Ectodermal cell (in vitro differentiated cells): ENCODE measurements at regions not wholly inside any gene's neighbourhood (a gene's known extent, or its start where the extent isn't known, plus 50 kb on each side); places are given as distances from the start of the nearest gene placed in this dataset.
"Not testable (repeated sequence)": the region's sequence is repeated elsewhere in the genome, so short reads cannot be mapped to it uniquely, and the experiment has no call there.

ENCODE experiments used
- H3K27ac ChIP-seq: 2 replicates; pipeline ENCODE4 v1.7.0; 2013; ENCODE audit warnings: mild to moderate bottlenecking, low read depth, low read length; ENCODE audit not compliant: insufficient read depth, poor library complexity, severe bottlenecking
- H3K27me3 ChIP-seq: 2 replicates; pipeline ENCODE4 v1.7.0; 2013; ENCODE audit warnings: mild to moderate bottlenecking, low read length; ENCODE audit not compliant: insufficient read depth, control insufficient read depth, poor library complexity, severe bottlenecking
- H3K36me3 ChIP-seq: one replicate; pipeline ENCODE4 v1.7.0; 2013; ENCODE audit warnings: low read length; ENCODE audit not compliant: control insufficient read depth, insufficient read depth
- H3K4me1 ChIP-seq: one replicate; pipeline ENCODE4 v1.7.0; 2013; ENCODE audit warnings: low read length; ENCODE audit not compliant: control insufficient read depth, insufficient read depth
- H3K4me3 ChIP-seq: 2 replicates; pipeline ENCODE4 v1.7.0; 2013; ENCODE audit warnings: low read depth, low read length, control low read depth; ENCODE audit not compliant: insufficient read depth
- H3K9me3 ChIP-seq: 2 replicates; pipeline ENCODE4 v1.7.0; 2013; ENCODE audit warnings: mild to moderate bottlenecking, low read length, moderate library complexity; ENCODE audit not compliant: control insufficient read depth
- WGBS, 2 experiments: methylation state at CpG; one replicate each; pipeline ENCODE4 v1.1.7; 2013; ENCODE audit warnings: missing lambda C conversion rate in 2 of 2; 5-methylcytosine and 5-hydroxymethylcytosine counted together

DNA sequence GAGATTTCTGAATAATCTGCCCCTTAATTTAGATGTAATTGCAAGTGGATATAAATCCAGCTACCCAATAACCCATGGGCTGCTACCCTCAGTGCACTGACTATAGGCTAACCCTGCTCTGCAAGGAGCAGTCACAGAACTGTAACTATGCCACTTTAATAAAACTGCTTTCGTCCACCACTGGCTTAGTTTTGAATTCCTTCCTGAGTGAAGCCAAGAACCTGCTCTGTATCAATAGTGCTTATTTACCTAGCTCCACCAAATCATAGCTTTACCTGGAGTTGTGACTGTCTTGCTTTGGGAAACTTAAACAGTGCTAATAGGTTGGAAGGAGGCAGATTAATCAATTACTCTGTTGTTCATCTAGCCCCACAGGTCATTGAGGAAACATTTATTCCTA lies 1524.4 kb upstream of the SEL1L start:
- H3K9me3 ChIP-seq: no peaks in the 10 kb centered on the region

DNA sequence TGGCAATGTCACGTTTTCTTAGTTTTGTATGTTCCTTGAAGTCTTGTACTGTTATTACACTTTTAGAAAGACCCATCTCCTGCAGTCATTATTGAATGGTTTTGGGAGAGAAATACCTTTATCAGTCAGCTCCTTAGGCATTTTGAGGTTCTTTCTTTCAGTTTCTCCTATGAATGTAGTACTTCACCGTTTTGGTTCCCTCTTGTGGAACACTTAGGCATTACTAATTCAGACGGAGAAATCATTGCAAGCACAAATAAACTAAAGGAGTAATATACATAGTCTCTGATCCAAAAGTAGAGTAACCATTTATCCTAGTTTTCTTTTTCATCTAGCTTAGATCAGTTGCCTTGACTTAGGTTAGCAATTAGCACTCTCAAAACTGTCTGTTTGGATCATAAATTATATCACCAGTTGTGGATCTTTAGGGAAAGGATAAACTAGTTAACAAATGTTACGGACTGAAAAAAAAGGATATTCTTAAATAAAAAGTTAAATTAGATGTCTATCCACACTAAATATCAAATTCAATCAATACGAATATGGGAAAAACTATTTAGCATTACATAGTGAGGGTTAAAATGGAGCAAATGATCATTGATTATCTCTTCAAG lies 1538.3 kb upstream of the SEL1L start:
- Histone ChIP-seq H3K27ac (no peak overlapping the region), H3K4me1 (no peaks in the 10 kb centered on the region), H3K4me3 (no peak overlapping the region), H3K36me3 (no peaks in the 10 kb centered on the region), H3K27me3 (no peaks in the 10 kb centered on the region), H3K9me3 (no peaks in the 10 kb centered on the region)
- WGBS, 2 experiments: 25 to 33% methylated on average over 3 of the region's 5 CpGs

More for the DNA sequence above, 1524.4 kb upstream of the SEL1L start:
- Histone ChIP-seq H3K27me3 (no peaks in the 10 kb centered on the region), H3K4me3 (no peak overlapping the region), H3K27ac (no peak overlapping the region), H3K4me1 (no peaks in the 10 kb centered on the region), H3K36me3 (no peaks in the 10 kb centered on the region)
- 91 to 94% methylated on average over 1 of the region's 1 CpG for WGBS, 2 experiments

DNA sequence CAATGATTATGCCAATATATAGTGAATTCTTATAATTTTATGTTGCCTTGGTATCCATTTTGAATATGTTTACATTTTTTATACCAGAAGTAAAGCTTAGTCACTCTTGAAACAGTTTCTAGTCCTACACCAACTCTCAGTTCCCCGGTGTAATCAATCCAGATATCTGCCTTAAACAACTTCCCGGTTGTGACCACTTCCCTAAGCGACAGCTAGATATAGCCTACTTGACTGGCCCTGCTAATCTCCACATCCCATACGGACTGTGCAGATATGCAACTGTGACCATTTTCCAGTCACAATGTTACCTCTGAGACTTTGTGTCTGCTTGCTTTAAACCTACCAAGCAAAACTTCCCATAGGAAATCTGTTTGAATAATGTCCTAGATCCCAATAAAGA lies 1551.5 kb upstream of the SEL1L start:
- Histone ChIP-seq H3K4me1 (no peaks in the 10 kb centered on the region), H3K27me3 (no peaks in the 10 kb centered on the region), H3K4me3 (no peak overlapping the region), H3K9me3 (no peaks in the 10 kb centered on the region), H3K36me3 (no peaks in the 10 kb centered on the region), H3K27ac (no peak overlapping the region)
- whole genome bisulfite sequencing, 2 experiments: 91 to 96% methylated on average over 4 of the region's 4 CpGs

DNA sequence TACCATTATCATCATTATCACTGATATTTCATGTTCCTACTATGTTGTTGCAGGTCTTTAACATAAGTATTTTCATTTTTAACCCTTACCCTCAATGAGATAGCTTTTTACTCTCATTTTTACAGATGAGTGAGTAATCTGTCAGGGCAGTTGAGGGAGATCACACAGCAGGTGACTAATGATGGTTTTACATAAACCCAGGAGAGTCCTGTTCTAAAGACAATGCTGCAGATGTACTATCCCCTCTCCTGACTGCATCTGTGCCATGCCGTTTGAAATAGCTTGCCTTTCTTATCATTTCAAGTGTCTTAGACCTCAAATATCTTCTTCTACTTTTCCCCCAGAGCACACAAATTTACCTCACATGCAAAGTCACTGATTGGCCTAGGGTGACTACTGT lies 1552.1 kb upstream of the SEL1L start:
- no peaks in the 10 kb centered on the region for H3K4me1 ChIP-seq
- no peak overlapping the region for H3K27ac ChIP-seq
- no peaks in the 10 kb centered on the region for H3K27me3 ChIP-seq
- WGBS, 2 experiments: 36 to 46% methylated on average over 1 of the region's 1 CpG
- no peak overlapping the region for H3K4me3 ChIP-seq
- no peaks in the 10 kb centered on the region for H3K36me3 ChIP-seq
- H3K9me3 ChIP-seq: no peaks in the 10 kb centered on the region

DNA sequence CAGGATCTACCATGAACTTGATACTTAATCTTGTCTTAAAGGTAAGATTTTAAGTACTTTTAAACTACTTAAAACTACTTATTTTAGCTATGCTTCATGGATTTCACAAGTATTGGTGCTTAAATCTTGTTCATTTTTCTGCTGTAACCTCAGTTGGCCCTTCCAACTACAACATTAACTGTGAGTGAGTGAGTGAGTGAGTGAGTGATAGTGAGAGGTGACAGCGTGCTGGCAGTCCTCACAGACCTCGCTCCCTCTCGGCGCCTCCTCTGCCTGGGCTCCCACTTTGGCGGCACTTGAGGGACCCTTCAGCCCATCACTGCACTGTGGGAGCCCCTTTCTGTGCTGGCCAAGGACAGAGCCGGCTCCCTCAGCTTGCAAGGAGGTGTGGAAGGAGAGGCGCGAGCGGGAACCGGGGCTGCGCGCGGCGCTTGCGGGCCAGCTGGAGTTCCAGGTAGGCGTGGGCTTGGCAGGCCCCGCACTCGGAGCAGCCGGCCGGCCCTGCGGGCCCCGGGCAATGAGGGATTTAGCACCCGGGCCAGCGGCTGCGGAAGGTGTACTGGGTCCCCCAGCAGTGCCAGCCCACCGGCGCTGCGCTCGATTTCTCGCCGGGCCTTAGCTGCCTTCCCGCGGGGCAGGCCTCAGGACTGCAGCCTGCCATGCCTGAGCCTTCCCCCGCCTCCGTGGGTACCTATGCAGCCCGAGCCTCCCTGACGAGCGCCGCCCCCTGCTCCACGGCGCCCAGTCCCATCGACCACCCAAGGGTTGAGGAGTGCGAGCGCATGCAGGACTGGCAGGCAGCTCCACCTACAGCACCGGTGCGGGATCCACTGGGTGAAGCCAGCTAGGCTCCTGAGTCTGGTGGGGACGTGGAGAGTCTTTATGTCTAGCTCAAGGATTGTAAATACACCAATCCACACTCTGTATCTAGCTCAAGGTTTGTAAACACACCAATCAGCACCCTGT lies 1558.6 kb upstream of the SEL1L start:
- not testable (repeated sequence) for H3K9me3 ChIP-seq, H3K27me3 ChIP-seq, H3K4me3 ChIP-seq, H3K27ac ChIP-seq, H3K36me3 ChIP-seq, H3K4me1 ChIP-seq
- WGBS, 2 experiments: 94 to 95% methylated on average over 46 to 47 of the region's 47 CpGs

DNA sequence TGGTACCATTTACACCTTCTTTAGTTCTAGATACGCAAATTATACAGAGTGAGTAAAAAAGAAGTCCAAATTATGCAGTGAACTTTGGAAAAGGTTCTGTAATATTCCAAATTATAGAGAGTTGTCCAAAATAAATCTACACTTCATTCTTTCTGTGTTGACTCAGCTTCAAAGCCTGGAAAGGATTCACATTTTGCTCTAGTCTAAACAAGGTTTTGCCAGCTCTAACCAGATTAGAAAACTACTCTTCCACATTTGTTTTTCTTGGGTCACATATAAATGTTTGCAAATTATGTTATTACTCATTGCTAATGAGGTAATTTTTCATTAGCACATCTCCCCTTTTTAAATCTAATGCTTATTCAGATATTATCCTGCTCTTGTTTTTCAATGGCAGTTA lies 1562.4 kb upstream of the SEL1L start:
- no peaks in the 10 kb centered on the region for H3K27me3 ChIP-seq
- no peaks in the 10 kb centered on the region for H3K9me3 ChIP-seq
- H3K36me3 ChIP-seq: no peaks in the 10 kb centered on the region
- H3K4me3 ChIP-seq: no peak overlapping the region
- WGBS, 2 experiments: no CpG with 5 or more reads among the region's 1 CpG
- no peaks in the 10 kb centered on the region for H3K4me1 ChIP-seq
- H3K27ac ChIP-seq: no peak overlapping the region

DNA sequence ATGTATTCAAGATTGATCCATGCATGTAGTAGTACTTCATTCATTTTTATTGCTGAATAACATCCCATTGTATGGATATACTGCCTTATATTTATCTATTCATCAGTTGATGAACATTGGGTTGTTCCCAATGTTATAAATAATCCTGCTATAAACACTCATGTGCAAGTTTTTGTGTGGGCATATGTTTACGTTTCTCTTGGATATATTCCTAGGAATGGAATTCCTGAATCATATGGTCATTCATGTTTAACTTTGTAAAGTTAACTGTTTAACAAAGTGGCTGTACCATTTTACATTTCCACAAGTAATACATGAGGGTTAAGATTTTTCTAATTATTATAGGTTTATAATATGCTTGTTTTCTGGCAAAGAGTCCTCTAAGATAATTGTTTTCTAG lies 1568.2 kb upstream of the SEL1L start:
- Histone ChIP-seq H3K4me1 (no peaks in the 10 kb centered on the region), H3K27ac (no peak overlapping the region), H3K36me3 (no peaks in the 10 kb centered on the region), H3K4me3 (no peak overlapping the region), H3K27me3 (no peaks in the 10 kb centered on the region), H3K9me3 (no peaks in the 10 kb centered on the region)
- 100% methylated on average over 1 of the region's 1 CpG; no CpG with 5 or more reads in 1 of the 2 experiments for WGBS, 2 experiments

DNA sequence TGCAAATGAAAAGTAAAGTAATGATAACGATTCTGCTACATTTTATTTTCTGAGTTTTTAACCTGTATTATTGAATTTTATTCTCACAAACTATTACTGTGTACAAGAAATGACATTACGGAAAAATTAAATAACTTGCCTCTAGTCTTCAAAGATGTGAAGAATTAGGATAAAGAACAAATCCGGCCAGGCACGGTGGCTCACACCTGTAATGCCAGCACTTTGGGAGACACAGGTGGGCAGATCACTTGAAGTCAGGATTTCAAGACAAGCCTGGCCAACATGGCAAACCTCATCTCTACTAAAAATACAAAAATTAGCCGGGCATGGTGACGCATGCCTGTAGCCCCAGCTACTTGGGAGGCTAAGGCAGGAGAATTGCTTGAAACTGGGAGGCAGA lies 1584.4 kb upstream of the SEL1L start:
- no peaks in the 10 kb centered on the region for H3K4me1 ChIP-seq
- no peak overlapping the region for H3K4me3 ChIP-seq
- H3K27me3 ChIP-seq: no peaks in the 10 kb centered on the region
- H3K9me3 ChIP-seq: no peaks in the 10 kb centered on the region
- no peaks in the 10 kb centered on the region for H3K36me3 ChIP-seq
- no peak overlapping the region for H3K27ac ChIP-seq
- 86 to 97% methylated on average over 4 to 5 of the region's 6 CpGs for WGBS, 2 experiments

DNA sequence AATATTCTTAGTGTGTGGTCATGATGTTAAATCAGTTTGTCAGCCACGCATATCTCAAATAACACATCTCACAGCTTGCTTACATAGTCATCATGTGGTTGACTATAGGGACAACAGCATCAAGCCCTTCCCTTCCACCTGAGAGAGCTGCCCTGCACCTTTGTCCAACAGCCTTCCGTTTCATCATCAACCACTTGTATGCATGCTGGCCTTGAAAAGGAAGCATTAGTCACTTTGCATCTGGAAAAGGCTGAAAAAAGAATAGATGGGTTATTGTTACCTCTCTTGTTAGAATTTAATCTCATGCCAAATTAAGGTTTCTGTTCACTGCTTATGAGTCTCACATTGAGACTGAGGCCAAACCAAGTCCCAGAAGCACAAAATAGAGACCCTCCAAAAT lies 1586.5 kb upstream of the SEL1L start:
- H3K36me3 ChIP-seq: no peaks in the 10 kb centered on the region
- H3K9me3 ChIP-seq: no peaks in the 10 kb centered on the region
- H3K27ac ChIP-seq: no peak overlapping the region
- no peak overlapping the region for H3K4me3 ChIP-seq
- WGBS, 2 experiments: 90 to 100% methylated on average over 2 of the region's 2 CpGs
- peaks cover 5% of the 10 kb centered on the region for H3K4me1 ChIP-seq
- no peaks in the 10 kb centered on the region for H3K27me3 ChIP-seq

DNA sequence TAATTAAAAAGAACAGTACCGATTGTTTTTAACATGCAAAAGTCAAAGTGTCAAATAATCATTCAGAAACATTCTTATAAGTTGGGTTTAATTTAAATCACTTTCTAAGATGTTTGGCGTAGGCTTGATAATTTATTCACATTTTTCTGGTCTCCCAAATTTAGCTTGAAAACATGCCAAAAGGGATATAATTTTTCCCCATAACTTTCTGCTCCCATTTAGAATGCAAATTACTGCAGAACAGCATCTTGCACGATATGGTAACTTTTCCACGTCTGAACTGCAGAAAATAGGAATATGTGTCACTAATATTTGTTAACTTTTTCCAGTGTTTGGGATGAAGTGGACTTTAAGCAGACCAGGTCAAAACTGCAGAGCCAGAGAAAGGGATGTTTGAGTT lies 1592.4 kb upstream of the SEL1L start:
- Histone ChIP-seq H3K9me3 (no peaks in the 10 kb centered on the region), H3K36me3 (no peaks in the 10 kb centered on the region), H3K4me1 (peaks cover 11% of the 10 kb centered on the region), H3K27me3 (no peaks in the 10 kb centered on the region), H3K4me3 (no peak overlapping the region), H3K27ac (no peak overlapping the region)
- WGBS, 2 experiments: 98 to 100% methylated on average over 3 of the region's 4 CpGs
